K562 (cell line): ENCODE measurements at regions not wholly inside any gene's neighbourhood (a gene's known extent, or its start where the extent isn't known, plus 50 kb on each side); places are given as distances from the start of the nearest gene placed in this dataset.
"Not testable (repeated sequence)": the region's sequence is repeated elsewhere in the genome, so short reads cannot be mapped to it uniquely, and the experiment has no call there.

Source experiments
- ATAC-seq: fragments of 200-7000 bp; cut with Tn5 transposase; 3 replicates; pipeline ENCODE4 v1.9.1; 2020; ENCODE audit warnings: moderate library complexity
- BruUV-seq: library from RNA; stranded (reverse); fragments of 400-500 nt; replicated peaks from 2 replicates; lab custom pipeline; 2021; lab: Mats Ljungman, UMichigan
- CTCF ChIA-PET: fragments of 300-600 bp; formaldehyde crosslinking; extraction: SDS; loops from one replicate; lab custom pipeline; 2021; ENCODE audit warnings: low intra/inter-chr PET ratio; lab: Yijun Ruan, JAX
- POLR2A ChIA-PET: fragments of 300-600, 350-650 bp; sonication (Branson Sonifier 250); formaldehyde crosslinking; extraction: SDS; loops from one replicate; lab custom pipeline; 2021; ENCODE audit warnings: antibody characterized with exemption, inconsistent platforms; lab: Yijun Ruan, JAX
- DNase-seq, 4 experiments: peaks; one replicate each; pipeline versions ENCODE4 v3.0.0 to v3.0.0-alpha.2; 2011 to 2018; ENCODE audit warnings: low spot score in 3 of 4, mixed read lengths in 3 of 4; ENCODE audit errors: extremely low read depth in 1 of 4
- FAIRE-seq: peaks from 2 replicates; lab custom pipeline; 2011; peaks lifted over from hg19 to GRCh38; lab: Jason Lieb, UNC
- H2AFZ ChIP-seq: 2 replicates; pipeline ENCODE4 v1.6.0; 2011; ENCODE audit warnings: low read depth, low read length, control low read depth, inconsistent platforms
- H3K27ac ChIP-seq: fragments of 200-600 bp; 3 replicates; pipeline ENCODE4 v1.8.0; 2011; ENCODE audit warnings: low read depth, mild to moderate bottlenecking, control low read depth, inconsistent platforms, low read length, moderate library complexity, mixed read lengths; ENCODE audit errors: extremely low read depth
- H3K27me3 ChIP-seq, 2 experiments: fragments of 300-600 bp in 1 of 2; 2 replicates in 1 of 2; 3 replicates in 1 of 2; pipeline versions ENCODE4 v1.6.0 to v1.8.0; 2011; ENCODE audit warnings: inconsistent platforms in 2 of 2, low read length in 2 of 2, mild to moderate bottlenecking in 1 of 2, mixed read lengths in 1 of 2, moderate library complexity in 1 of 2; ENCODE audit not compliant: control insufficient read depth in 2 of 2, insufficient read depth in 2 of 2
- H3K36me3 ChIP-seq: fragments of 300-600 bp; 3 replicates; pipeline ENCODE4 v1.8.0; 2011; ENCODE audit warnings: mild to moderate bottlenecking, low read length, inconsistent platforms; ENCODE audit not compliant: control insufficient read depth, insufficient read depth
- H3K4me1 ChIP-seq, 2 experiments: fragments of 200-600 bp in 1 of 2; replicated peaks in 1 of 2; 2 replicates in 1 of 2; 3 replicates in 1 of 2; pipeline versions ENCODE4 v1.5.1 to v1.8.0; 2011; ENCODE audit warnings: inconsistent platforms in 2 of 2, low read length in 2 of 2, mild to moderate bottlenecking in 1 of 2, mixed read lengths in 1 of 2, moderate library complexity in 1 of 2; ENCODE audit not compliant: control insufficient read depth in 2 of 2, insufficient read depth in 2 of 2
- H3K4me2 ChIP-seq: 2 replicates; pipeline ENCODE4 v1.6.1; 2011; ENCODE audit warnings: low read length, control low read depth, inconsistent platforms, mixed read lengths; ENCODE audit not compliant: insufficient read depth
- H3K4me3 ChIP-seq: fragments of 200-600 bp; sonication (generic), shearing (Covaris generic); 2 replicates; pipeline ENCODE4 v1.5.1; 2016; ENCODE audit warnings: control low read depth, inconsistent platforms
- H3K79me2 ChIP-seq: fragments of 200-600 bp; 3 replicates; pipeline ENCODE4 v1.8.0; 2011; ENCODE audit warnings: low read length, inconsistent platforms; ENCODE audit not compliant: control insufficient read depth, insufficient read depth
- H3K9ac ChIP-seq, 2 experiments: 2 replicates each; pipeline versions ENCODE4 v1.6.0 to v1.6.1; 2011; ENCODE audit warnings: low read depth in 2 of 2, low read length in 2 of 2, control low read depth in 1 of 2, inconsistent platforms in 1 of 2, mild to moderate bottlenecking in 1 of 2, mixed read lengths in 1 of 2; ENCODE audit not compliant: insufficient read depth in 1 of 2
- H3K9me1 ChIP-seq: one replicate; pipeline ENCODE4 v1.6.0; 2011; ENCODE audit warnings: inconsistent platforms, mild to moderate bottlenecking, low read length, moderate library complexity; ENCODE audit not compliant: control insufficient read depth, insufficient read depth
- H3K9me3 ChIP-seq: replicated peaks from 2 replicates; pipeline ENCODE4 v1.5.1; 2011; ENCODE audit warnings: low read depth, low read length, inconsistent platforms; ENCODE audit not compliant: control insufficient read depth, insufficient read depth
- H4K20me1 ChIP-seq: replicated peaks from 2 replicates; pipeline ENCODE4 v1.6.1; 2011; ENCODE audit warnings: low read length, inconsistent platforms, mixed read lengths; ENCODE audit not compliant: control insufficient read depth, insufficient read depth
- ATF3 ChIP-seq, 2 experiments: fragments of 450-650 bp in 1 of 2; sonication (generic) in 1 of 2; formaldehyde crosslinking in 1 of 2; IDR thresholded peaks in 1 of 2; conservative IDR thresholded peaks in 1 of 2; 2 replicates each; pipeline versions ENCODE4 v1.6.1 to v1.8.1; 2016 to 2023; ENCODE audit warnings: mild to moderate bottlenecking in 2 of 2, moderate library complexity in 2 of 2, inconsistent platforms in 1 of 2, missing genetic modification reagents in 1 of 2
- ATF7 ChIP-seq: fragments of 450-650 bp; IDR thresholded peaks from 2 replicates; pipeline ENCODE4 v1.7.1; 2014; ENCODE audit warnings: mild to moderate bottlenecking, moderate library complexity
- MGA ChIP-seq: fragments of 450-650 bp; IDR thresholded peaks from 2 replicates; pipeline ENCODE4 v1.6.1; 2016; ENCODE audit warnings: mild to moderate bottlenecking, moderate library complexity
- WGBS: fragments of 100-300 bp; shearing (Covaris generic); methylation state at CpG from one replicate; pipeline ENCODE4 v1.1.6; 2016; ENCODE audit warnings: low coverage, mixed read lengths; ENCODE audit not compliant: insufficient coverage; ENCODE audit errors: missing lambda C conversion rate; 5-methylcytosine and 5-hydroxymethylcytosine counted together
- in situ Hi-C: fragments of 300-500 bp; cut with MboI; formaldehyde crosslinking; loops from 4 replicates; pipeline ENCODE4 v1.15.0; 2018; ENCODE audit warnings: inconsistent platforms, mixed read lengths
- intact Hi-C: fragments of 100-400 bp; cut with micrococcal nuclease; formaldehyde crosslinking; loops from 2 replicates; pipeline ENCODE4 v1.14.2; 2022

GRCh38 chr4:119402322-119403308, 80.7 kb upstream of the FABP2 start (continued):
- TF ChIP-seq MGA = peak; percentile 74
- peak; percentile 82 for TF ChIP-seq ATF7
- peak; percentile 94 for TF ChIP-seq ATF3 (IDR thresholded peaks at IDR 0.05)
- not testable (repeated sequence) for TF ChIP-seq ATF3 (CRISPR knock-in tag; conservative IDR thresholded peaks at IDR 0.05)

- DNase-seq, H2AFZ ChIP-seq, H3K27me3 ChIP-seq, H3K9ac ChIP-seq, H3K27ac ChIP-seq, H3K4me1 ChIP-seq, H3K4me3 ChIP-seq, FAIRE-seq, H3K9me1 ChIP-seq, CTCF ChIA-PET, H3K36me3 ChIP-seq, H3K9me3 ChIP-seq, H3K79me2 ChIP-seq, ATAC-seq, BruUV-seq, in situ Hi-C loops, H4K20me1 ChIP-seq, POLR2A ChIA-PET, H3K4me2 ChIP-seq, intact Hi-C loops: not testable (repeated sequence)
- WGBS = 2% methylated on average over 3 of the region's 3 CpGs
These were observed 73.8 kb upstream of the FABP2 start for GRCh38 chr4:119395701-119396100.
